GM21447 (cell line): ENCODE measurements at regions not wholly inside any gene's neighbourhood (a gene's known extent, or its start where the extent isn't known, plus 50 kb on each side); places are given as distances from the start of the nearest gene placed in this dataset.

Source experiments
- ATAC-seq: cut with Tn5 transposase; IDR thresholded peaks from one replicate; pipeline ENCODE4 v1.9.1; 2021; ENCODE audit not compliant: unreplicated experiment

- ATAC-seq: no peak
Measured at GRCh38 chr2:64850642-64851041, 138.6 kb upstream of the SLC1A4 start.

- ATAC-seq: no peak
Measured at GRCh38 chr2:64852771-64853241, 136.4 kb upstream of the SLC1A4 start.

DNA sequence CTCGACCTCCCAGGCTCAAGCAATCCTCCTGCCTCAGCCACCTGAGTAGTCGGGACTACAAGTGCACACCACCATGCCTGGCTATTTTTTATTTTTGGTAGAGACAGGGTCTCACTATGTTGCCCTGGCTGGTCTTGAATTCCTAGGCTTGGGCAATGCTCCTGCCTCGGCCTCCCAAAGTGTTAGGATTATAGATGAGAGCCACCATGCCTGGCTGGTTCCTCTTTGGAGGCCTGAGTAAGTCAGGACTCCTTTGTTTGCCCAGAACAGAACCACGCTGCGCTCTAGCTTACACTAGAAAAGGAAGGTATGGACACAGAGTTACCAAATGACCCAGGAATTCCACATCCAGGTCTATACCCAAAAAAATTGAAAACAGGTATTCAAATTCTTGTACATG lies 135.9 kb upstream of the SLC1A4 start:
- ATAC-seq: no peak

DNA sequence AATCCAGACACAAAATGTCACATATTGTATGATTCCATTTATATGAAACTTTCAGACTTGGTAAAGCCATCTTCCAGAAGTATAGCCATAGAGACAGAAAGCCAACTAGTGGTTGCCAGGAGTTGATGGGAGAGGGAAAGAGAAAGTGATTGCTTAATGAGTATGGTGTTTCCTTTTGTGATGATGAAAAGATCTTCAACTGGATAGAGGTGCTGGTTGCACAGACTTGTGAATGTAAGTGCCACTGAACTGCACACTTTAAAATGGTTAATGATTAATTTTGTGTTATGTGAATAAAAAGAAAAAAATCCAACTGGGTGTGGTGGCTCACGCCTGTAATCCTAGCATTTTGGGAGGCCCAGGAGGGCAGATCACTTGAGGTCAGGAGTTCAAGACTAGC lies 135.3 kb upstream of the SLC1A4 start:
- ATAC-seq: no peak

DNA sequence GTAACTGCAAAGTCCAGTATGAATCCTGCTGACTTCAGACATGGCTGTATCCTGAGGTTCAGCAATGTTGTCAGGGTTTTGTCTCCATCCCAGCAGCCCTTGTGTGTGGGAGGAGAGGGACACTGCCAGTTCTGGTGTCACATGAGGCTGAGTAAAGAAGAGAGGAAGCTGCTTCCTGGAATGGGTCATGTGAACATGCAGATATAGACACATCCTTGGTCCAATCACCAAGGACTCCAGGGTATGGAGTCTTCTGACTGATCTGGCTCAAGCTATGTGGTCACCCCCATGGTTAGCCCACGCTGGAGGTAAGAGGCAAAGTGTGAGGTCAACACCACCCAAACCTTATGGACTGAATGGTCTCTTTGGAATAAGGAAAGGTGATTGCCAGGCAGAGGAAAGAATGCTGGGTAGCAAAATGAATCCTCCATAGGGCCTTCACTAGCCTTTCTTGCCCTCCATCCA lies 134.4 kb upstream of the SLC1A4 start:
- ATAC-seq: no peak

DNA sequence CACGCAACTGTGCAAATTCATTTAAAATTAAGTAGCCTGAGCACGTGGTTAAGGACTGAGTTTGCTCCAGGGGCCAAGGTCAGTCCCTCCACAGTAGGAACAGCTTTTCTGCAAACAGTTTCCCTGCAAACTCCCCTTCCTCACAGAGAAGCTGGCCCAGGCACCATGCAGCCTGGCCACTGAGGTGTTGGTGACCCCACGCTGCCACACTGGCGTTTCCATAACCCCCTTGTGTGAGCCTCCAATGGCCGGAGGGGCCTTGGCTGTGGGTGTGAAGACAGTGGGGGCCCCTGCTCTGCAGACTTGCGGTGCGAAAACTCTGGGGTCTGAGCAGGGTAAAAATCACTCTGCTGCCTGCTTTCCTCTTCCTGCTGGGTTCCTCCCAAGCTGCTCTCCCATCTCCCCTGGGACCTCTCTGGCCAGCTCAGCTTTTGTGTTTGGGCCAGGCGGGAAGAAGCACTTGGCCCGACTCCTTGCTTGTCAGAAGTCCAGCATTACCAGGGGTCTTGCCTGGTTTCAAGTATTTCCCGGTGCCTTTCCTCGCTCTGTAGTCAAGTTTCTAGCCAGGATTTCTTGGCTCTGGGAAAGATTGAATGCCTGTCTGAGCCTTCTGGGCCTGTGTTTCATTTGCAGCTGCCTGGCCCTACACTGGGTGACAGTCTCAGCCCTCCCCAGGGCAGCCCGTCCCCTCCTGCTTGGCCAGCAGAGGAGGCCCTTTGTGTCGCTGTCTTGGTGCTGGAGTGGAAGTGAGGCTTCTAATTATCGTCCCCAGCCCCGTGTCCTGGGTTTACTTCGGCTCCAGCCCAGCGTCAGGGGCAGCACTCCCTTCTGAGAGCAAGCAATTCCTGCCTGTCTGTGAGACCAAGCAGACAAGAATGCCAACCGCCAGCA lies 131.4 kb upstream of the SLC1A4 start:
- no peak for ATAC-seq

- ATAC-seq: no peak
Measured at GRCh38 chr2:64858541-64859311, 130.5 kb upstream of the SLC1A4 start.

GRCh38 chr2:64859312-64860212 lies 129.6 kb upstream of the SLC1A4 start:
- no peak for ATAC-seq

DNA sequence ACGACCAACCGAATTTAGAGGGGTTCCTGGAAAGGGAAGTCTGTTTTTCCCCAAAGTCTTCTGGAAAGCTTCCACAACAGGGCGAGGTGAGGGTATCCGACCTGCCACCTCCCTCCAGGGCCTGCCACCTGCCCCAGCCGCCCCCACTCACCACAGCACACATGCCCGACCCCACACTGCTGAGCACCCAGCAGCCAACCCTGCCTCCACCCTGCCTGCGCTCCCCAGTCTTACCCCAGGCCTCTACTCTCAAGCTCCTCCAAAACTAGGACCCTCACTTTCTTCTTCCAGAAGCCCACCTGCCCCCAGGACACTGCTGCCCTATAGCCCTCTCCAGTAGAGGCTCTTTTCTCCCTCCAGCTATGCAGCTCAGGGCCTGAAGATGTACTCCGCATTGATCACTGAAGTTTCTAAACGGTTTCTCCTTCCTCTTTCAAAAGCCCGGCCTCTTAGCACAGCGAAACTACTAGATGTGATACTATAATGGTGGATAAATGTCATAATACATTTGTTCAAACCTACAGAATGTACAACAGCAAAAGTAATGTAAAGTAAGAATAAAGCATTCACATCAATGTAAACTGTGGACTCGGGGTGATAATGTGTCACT lies 128.8 kb upstream of the SLC1A4 start:
- peak; percentile 43 for ATAC-seq

DNA sequence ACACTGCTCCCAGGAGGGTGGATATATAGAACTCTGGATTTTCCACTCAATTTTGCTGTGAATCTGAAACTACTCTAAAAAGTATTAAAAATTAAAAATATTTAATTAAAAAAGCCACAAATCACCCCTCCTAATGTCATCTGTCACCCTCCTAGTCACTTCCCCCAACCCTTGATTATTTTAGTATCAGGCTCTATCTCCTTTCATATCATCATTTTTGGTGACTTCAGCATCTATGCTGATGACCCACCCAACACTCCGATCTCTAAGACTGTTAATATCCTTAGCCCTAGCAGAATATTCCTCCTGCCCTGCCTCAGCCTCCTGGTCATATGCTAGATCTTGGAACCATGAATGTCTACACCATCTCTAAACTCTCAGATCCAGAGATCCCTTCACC lies 128.3 kb upstream of the SLC1A4 start:
- ATAC-seq: no peak

DNA sequence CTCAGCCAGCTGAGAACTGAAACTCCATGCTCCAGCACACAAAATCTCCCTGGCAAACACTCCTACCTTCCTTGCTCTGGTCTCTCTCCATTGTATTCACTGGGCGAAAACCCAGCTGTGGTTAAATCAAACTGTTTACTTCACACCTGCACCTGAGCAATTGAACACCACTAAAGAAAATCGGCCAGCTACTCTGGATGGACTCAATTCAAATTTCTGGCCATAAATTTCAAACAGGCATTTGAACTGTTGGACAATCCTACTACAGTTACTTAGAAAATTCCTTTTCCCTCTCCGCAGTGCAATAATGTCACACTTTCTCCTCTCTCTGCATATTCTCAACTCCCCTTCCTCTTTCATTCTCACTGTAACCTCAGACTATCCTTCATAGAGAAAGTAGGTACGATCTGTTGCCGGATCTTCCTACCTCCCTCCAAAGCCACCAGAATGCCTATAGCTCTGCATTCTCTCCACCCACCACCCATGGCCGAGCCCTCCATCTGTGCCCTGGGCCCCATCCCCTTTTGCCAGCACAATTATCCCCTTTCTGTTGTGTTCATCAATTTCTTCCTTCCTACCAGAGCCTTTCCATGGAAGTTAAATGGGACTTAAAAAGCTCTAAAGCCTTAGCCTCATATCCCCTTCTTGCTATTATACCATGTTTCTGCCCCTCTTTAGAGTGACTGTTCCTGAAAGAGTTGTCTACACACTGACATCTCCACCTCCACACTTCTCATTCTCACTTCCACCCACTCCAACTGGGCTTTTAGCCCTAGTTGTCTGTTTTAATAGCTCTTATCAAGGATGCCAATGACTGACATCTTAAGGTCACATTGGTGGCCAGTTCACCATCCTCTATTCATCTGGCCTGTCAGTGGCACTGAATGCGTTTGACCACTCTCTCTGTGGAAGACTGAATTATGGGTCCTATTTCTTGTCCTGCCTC lies 127.5 kb upstream of the SLC1A4 start:
- no peak for ATAC-seq

DNA sequence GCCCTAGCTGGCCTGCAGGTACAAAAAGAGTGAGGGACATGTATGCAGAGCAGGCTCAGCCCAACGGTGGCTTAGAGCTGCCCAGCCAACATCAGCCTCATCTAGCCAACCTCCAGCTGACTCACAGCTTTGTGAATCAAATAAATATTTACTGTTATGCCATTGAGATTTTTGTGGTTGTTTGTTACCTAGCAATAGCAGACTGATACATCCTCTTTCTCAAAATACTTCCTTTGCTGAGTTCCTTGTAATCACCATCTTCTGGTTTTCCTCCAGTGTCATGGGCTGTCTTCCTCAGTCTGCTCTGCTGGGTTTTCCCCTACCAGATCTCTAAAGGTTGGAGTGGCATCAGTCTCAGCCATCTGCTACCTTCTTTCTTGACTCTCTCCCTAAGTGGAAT lies 126.6 kb upstream of the SLC1A4 start:
- ATAC-seq: no peak

GRCh38 chr2:64863097-64863820 lies 125.9 kb upstream of the SLC1A4 start:
- no peak for ATAC-seq

GRCh38 chr2:64865073-64865830 lies 123.9 kb upstream of the SLC1A4 start:
- peak; percentile 57 for ATAC-seq

DNA sequence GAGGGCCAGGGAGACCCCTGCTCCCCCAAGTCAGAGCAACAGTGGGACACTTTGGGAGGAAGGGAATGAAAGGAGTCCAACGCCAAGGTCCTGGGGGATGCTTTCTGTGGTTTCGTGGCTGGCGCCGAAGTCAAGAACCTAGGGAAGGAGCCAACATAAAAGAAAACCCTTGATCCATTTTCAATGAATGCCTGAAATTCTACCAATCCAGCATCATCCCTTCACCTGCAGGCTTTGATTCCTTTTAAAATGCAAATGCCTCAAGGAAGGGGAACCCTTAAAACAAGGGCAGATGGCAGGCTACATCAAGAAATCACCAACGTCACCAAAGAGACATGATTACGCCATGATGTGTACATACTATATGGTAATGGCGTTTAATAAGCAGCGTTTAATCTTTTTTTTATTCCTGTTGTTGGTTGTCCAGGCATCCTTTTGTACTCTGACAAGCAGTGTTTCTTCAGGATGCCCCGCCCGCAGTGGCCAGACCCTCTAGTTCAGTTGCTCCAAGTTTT lies 123.3 kb upstream of the SLC1A4 start:
- no peak for ATAC-seq

- no peak for ATAC-seq
Measured at GRCh38 chr2:64866797-64867196, 122.4 kb upstream of the SLC1A4 start.

GRCh38 chr2:64867253-64867996 lies 121.8 kb upstream of the SLC1A4 start:
- ATAC-seq: no peak
